HL-60 (cell line): ENCODE measurements at regions not wholly inside any gene's neighbourhood (a gene's known extent, or its start where the extent isn't known, plus 50 kb on each side); places are given as distances from the start of the nearest gene placed in this dataset.

ENCODE experiments used
- DNase-seq, 2 experiments: peaks; one replicate each; pipeline ENCODE4 v3.0.0-alpha.2; 2010 to 2020; ENCODE audit warnings: low read depth in 1 of 2, low spot score in 1 of 2
- H3K27ac ChIP-seq: fragments of 250-450 bp; sonication (Bioruptor Pico); replicated peaks from 2 replicates; pipeline ENCODE4 v1.5.1; 2020; ENCODE audit warnings: mild to moderate bottlenecking, moderate library complexity
- H3K27me3 ChIP-seq: fragments of 250-450 bp; sonication (Bioruptor Pico); 2 replicates; pipeline ENCODE4 v1.5.1; 2021; ENCODE audit warnings: mild to moderate bottlenecking, moderate library complexity; ENCODE audit not compliant: insufficient read depth, poor library complexity, severe bottlenecking
- H3K4me3 ChIP-seq: replicated peaks from 2 replicates; pipeline ENCODE4 v1.5.1; 2011; ENCODE audit warnings: mild to moderate bottlenecking, control low read depth, low read length; ENCODE audit not compliant: insufficient read depth
- GABPA ChIP-seq: IDR thresholded peaks from 2 replicates; pipeline ENCODE4 v1.6.1; 2012; ENCODE audit warnings: low read depth
- POLR2AphosphoS5 ChIP-seq: IDR thresholded peaks from 2 replicates; pipeline ENCODE4 v1.6.1; 2012; ENCODE audit warnings: low read depth
- SPI1 ChIP-seq: IDR thresholded peaks from 2 replicates; pipeline ENCODE4 v1.6.1; 2012; ENCODE audit warnings: low read depth, mild to moderate bottlenecking, borderline replicate concordance
- TF ChIP-seq, protein P1 (sequence below): IDR thresholded peaks from 2 replicates; pipeline ENCODE4 v1.6.1; 2012; ENCODE audit warnings: low read depth; ENCODE audit not compliant: insufficient replicate concordance
- TF ChIP-seq, protein P2 (sequence below): IDR thresholded peaks from one replicate; pipeline ENCODE4 v1.5.1; 2011; ENCODE audit warnings: low read length, control low read depth, inconsistent platforms; ENCODE audit not compliant: insufficient read depth

DNA sequence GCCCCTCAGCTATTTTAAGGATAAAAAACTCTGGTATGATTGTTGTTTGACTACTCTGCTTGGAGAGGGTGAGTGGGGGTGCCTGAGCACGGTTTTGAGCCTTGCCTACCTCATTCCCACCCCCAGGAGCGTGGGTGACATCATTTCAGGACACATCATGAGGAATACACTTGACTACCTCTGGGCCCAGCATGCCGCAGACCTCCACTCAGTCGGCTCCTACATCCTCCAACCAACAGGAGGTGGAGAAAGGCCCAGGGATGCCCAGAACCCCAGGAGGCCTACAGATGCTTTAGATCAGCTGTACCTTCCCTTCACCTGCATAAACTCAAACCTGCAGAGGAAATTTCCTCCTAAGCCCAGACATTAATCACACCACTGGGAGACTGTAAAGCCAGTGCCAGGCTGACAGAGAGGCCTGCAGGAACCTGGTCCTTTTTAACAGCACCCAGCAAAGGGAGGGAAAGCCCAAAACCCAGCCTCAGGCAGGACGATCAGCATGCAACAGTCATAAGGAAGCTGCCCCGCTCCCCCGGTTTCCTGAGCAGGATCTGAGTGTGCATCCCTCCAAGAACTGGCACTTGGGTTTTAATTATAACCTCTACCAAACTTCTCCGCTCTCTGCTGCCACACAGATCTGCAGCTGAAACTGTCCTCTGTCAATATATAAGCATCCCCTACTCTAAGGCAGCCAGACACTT, 61.7 kb upstream of the ZNRF2 start:
- Histone ChIP-seq H3K27me3 (no peaks in the 10 kb centered on the region), H3K4me3 (no peak overlapping the region), H3K27ac (no peak overlapping the region)
- no peak for TF ChIP-seq SPI1
- TF ChIP-seq GABPA: no peak
- TF ChIP-seq, protein P1, sequence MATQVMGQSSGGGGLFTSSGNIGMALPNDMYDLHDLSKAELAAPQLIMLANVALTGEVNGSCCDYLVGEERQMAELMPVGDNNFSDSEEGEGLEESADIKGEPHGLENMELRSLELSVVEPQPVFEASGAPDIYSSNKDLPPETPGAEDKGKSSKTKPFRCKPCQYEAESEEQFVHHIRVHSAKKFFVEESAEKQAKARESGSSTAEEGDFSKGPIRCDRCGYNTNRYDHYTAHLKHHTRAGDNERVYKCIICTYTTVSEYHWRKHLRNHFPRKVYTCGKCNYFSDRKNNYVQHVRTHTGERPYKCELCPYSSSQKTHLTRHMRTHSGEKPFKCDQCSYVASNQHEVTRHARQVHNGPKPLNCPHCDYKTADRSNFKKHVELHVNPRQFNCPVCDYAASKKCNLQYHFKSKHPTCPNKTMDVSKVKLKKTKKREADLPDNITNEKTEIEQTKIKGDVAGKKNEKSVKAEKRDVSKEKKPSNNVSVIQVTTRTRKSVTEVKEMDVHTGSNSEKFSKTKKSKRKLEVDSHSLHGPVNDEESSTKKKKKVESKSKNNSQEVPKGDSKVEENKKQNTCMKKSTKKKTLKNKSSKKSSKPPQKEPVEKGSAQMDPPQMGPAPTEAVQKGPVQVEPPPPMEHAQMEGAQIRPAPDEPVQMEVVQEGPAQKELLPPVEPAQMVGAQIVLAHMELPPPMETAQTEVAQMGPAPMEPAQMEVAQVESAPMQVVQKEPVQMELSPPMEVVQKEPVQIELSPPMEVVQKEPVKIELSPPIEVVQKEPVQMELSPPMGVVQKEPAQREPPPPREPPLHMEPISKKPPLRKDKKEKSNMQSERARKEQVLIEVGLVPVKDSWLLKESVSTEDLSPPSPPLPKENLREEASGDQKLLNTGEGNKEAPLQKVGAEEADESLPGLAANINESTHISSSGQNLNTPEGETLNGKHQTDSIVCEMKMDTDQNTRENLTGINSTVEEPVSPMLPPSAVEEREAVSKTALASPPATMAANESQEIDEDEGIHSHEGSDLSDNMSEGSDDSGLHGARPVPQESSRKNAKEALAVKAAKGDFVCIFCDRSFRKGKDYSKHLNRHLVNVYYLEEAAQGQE: no peak
- TF ChIP-seq POLR2AphosphoS5: no peak
- TF ChIP-seq, protein P2, sequence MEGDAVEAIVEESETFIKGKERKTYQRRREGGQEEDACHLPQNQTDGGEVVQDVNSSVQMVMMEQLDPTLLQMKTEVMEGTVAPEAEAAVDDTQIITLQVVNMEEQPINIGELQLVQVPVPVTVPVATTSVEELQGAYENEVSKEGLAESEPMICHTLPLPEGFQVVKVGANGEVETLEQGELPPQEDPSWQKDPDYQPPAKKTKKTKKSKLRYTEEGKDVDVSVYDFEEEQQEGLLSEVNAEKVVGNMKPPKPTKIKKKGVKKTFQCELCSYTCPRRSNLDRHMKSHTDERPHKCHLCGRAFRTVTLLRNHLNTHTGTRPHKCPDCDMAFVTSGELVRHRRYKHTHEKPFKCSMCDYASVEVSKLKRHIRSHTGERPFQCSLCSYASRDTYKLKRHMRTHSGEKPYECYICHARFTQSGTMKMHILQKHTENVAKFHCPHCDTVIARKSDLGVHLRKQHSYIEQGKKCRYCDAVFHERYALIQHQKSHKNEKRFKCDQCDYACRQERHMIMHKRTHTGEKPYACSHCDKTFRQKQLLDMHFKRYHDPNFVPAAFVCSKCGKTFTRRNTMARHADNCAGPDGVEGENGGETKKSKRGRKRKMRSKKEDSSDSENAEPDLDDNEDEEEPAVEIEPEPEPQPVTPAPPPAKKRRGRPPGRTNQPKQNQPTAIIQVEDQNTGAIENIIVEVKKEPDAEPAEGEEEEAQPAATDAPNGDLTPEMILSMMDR: no peak
- DNase-seq: no peak

DNA sequence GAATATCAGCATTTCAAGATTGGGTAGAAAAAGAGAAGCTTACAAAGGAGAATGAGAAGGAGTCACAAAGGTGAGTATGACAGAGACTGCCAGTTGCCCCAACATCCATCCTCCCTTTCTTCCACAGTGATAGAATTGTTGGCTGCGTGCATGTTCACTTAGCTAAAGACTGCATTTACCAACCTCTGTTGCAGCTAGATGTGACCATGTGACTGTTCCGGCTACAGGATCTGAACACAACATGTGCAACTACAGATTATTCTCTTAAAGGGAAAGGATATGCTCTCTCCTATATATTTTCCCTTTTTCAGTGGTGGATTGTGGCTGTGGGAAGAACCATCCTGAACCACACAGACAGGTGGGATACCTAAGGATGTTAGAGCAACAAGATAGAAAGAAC, 60.5 kb upstream of the ZNRF2 start:
- H3K4me3 ChIP-seq: no peak overlapping the region
- no peaks in the 10 kb centered on the region for H3K27me3 ChIP-seq
- H3K27ac ChIP-seq: no peak overlapping the region
- DNase-seq: no peak
- TF ChIP-seq SPI1: no peak
- no peak for TF ChIP-seq GABPA
- TF ChIP-seq, protein P1: no peak
- TF ChIP-seq, protein P2: no peak
- no peak for TF ChIP-seq POLR2AphosphoS5

DNA sequence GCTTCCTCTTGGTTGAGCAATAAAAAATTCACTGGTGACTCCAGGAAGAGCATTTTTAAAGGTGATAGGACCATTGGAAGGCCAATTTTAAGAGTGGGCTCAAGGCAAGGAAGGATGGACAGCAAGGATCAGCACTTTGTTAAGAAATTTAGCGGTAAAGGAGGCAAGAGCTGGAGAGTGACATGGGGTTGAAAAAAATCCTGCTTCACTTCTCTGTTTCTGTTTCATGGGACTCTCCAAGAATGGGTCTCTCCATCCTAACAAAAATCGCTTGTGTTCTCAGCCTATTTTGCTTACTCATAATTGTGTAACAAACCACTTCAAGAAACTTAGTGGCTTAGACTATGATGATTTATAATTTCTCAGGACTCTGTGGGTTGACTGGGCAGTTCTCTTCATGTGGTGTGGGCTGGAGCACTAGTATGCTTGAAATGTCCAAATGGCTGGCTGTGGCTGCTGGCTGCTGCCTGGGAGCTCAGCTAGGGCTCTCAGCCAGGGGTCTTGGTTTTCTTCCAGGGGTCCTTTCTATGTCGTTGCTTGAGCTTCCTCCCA, 59.8 kb upstream of the ZNRF2 start:
- peak; percentile 55 to 64 for DNase-seq
- no peaks in the 10 kb centered on the region for H3K27me3 ChIP-seq
- TF ChIP-seq GABPA: no peak
- no peak for TF ChIP-seq SPI1
- no peak for TF ChIP-seq POLR2AphosphoS5
- TF ChIP-seq, protein P1: no peak
- TF ChIP-seq, protein P2: no peak
- H3K27ac ChIP-seq: no peak overlapping the region
- no peak overlapping the region for H3K4me3 ChIP-seq
